GM03348 (cell line): ENCODE measurements at regions not wholly inside any gene's neighbourhood (a gene's known extent, or its start where the extent isn't known, plus 50 kb on each side); places are given as distances from the start of the nearest gene placed in this dataset.

Experiments
- DNase-seq: peaks from one replicate; pipeline ENCODE4 v3.0.0; 2012; ENCODE audit warnings: low spot score

DNA sequence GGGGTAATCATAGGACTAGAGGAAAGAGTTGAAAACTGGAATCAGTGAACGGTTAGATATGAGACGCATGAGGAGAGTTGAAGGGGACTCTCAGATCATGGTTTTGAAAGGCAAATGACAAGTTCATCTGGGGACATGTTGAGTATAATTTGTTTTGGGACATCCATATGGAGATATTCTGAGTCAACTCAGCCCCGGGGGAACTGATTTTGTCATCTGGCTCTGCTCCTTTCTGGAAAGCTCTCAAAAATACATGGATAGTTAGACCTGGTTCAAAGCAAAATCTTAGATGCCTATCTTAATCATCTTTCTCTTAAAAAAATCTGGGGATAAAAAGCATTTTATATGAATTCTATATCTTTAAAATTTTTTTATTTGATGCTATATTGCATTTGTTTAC lies 161.2 kb downstream of the SNX18 start:
- no peak for DNase-seq

DNA sequence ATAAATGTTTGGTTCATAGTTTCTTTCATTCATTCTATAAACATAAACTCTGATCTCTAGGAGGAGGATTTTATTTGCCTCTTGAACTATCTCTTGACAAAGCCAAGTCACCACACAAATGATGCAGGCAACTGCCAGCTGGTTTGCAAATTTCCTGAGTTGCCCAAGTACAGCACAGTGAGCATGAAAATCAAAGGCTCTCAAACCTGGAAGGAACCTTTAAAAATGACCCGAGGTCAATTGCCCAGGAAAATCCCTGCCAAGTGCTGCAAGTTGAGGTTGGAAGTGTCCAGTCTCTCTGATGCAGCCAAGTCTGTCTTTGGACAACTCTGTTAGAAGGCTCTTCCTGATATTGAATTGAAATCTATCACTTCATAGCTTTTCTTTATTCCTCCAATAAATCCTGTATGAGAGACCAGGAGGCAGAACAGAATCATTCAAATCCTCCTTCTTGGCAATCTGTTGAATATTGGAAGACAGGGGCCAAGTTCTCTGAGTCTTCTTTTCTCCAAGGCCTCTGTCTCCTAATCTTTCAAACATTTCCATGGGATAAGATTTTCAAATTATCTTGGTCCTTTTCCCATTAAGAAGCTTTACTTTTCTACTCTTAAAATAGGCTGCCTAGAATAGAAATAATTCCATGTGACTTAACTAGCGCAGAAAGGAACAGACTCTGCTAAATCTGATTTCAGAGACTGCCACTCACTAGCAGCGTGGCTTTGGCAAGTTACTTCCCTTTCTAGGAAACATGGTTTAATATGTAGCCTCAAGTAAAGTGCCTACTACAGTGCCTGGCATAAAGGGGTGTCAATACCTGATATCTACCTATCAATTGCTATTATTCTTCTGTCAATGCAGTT lies 159.2 kb downstream of the SNX18 start:
- no peak for DNase-seq

DNA sequence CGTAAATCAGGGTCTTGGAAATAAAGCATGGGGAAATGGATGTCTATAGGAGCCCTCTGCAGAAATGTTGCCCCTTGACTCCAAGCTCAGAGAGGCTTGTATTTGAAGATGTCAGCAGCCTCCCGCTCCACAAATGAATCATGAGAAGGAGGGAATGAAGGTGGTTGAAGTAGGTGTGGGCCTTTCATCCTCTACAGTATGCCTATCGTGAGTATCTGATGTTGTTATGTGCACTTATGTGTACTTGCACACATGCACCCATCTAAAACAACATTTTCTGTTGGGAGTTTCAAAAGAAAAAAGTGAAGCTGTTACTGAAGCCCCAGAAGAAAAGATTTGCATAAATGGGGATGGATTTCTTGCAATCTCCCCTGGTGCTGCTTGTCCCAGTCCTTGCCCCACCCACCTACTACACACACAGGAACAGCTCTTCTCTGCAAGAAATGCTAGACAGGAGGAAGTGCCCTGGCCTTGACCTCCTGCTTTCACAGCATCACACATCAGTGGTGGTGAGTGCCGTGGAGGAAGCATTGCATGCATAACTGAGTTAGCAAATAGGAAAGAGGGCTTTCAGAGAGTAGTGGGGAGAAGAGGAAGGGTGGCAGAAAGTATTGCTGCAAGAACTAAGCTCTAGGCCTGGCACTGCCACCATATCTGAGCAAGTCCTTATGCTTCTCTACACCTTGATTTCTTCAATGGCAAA lies 156.1 kb downstream of the SNX18 start:
- DNase-seq: no peak

DNA sequence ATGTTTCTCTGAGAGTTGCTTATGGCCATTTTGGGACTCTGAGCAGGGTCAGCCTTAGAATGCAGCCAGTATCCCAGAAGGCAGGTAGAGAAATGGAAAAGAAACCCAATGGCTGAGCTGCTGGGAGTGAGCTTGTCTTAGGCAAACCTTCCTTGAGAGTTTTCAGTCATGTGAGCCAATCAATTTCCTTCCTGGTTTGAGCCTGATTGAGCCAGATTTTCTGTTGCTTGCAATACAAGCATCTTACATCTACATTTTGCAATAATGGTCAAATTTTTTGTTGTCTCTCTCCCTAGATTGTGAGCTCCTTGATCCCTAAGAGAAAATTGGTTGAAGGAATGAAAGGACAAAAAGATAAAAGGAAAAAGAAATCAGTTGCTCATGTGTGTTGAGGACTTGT lies 155.3 kb downstream of the SNX18 start:
- no peak for DNase-seq

DNA sequence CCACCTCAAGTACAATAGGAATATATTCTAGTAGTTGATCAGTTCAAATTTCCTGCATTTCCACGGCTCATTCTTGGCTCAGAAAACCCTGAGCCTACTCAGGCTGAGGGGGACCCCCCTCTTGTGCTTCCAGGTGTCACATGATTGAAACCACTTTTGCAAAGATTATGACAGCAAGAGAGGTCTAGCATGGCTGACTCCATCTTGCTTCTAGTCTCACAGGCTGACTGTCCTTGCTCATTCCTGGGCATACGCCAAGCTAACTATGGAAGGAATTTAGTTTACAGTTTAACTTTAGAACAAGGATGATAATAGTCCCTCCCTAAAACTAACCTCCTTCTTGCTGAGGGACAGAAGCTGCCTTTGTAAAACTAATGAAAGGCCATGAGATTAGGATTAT lies 154.1 kb downstream of the SNX18 start:
- DNase-seq: no peak

DNA sequence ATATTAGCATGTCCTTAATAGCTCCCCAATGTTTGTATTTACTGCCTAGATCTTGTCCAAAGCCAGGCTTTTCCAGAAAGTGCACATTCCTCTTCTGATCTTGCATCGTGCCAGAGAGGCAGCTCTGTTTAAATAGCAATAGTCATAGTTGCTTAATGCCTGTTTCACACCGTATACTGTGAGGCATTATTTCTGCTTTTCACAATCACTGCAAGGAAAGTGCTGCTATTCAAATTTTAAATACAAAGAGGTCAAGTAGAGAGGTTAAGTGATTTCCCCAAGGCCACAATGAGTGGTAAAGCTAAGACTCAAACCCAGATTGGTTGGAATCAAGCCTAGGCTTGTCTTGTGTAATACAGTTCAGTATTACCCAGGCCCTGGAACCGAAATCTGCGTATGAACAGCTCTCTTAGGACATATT lies 153.6 kb downstream of the SNX18 start:
- DNase-seq: peak; percentile 15

DNA sequence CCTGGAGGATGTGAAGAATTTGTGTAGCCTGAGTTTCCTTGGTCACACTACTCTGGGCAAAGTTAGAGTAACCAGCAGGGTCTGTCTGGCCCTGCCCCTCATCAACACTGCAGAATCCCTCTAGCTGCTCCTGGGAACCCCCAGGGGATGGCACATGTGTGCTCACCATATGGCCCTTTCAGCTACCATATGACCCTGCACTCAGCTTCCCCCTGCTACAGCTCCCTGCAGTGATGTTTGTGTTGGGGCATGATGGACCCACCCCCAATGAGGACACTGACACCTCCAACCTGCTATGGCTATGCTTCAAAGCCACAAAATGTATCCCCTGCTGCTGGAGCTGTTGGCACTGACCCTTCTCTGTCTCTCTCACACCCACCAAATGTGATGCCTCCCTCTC lies 152.7 kb downstream of the SNX18 start:
- no peak for DNase-seq

DNA sequence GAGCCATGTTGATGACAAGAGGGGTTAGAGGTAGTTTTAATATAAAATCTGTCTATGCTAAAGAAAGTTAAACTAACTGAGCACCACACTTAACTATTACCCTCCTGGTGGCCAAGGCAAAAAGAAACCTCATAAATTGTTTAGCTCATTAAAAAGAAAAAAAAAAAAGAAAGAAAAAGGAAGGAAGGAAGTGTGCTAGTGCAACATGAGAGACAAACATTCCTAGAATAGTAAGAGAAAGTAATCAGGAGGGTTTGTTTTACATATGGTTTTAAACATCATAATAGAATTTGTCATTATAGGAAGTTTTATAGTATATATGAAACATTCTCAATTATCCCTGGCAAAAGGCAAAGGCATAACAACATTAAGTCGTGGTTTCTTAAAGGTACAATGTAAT lies 152.3 kb downstream of the SNX18 start:
- no peak for DNase-seq

DNA sequence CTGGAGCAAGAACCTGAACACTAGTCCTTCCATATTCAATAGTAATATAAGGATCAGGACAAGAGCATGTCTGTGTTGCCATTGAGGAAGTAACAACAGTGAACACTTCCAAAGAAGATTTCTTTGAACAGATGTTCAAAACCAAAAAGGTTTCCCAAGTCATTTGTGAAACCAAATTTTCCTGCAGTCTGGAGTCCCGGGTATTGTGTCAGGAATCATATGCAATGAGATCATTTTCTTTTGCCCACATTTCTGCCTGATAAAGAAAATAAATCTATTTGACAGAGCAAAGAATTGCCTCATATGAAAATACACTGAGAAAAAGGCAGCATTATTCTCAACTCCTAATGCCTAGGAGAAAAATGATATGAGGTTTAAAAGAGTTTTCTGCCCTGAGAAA lies 151.7 kb downstream of the SNX18 start:
- DNase-seq: peak; percentile 60

DNA sequence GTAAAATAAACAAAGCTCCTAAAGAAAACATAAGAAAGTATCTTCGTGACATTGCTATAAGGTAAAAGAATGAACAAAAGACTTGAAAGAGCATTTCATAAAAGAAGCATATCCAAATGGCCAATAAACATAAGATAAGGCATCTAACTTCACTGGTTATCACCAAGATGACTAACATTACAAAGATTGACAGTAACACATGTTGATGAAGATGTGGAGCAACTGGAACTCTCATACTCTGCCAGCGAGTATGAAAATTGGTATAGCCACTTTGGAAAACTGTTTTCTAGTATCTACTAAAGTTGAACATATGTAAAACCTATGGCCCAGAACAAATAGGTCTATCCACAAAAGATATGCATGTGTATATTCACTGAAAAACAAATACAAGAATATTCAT lies 150.5 kb downstream of the SNX18 start:
- DNase-seq: no peak

DNA sequence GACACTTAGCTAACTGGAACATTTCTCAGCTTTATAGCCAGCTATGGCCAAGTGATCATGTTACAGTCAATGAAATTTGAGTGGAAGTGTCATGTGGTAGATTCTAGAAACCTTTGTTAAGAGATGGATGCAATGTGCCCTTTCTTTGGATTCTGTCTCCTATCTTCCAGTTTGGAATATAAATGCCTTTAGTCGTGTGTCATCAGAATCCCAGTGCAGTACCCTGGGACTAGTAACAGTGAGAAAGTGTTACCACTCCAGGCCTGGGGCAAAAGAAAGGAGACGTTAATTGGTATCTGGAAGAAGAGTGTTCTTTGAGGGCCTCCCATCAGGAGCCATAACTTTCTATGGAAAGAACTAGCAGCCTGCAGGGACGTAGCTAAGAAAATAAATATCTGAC lies 149.6 kb downstream of the SNX18 start:
- DNase-seq: no peak

DNA sequence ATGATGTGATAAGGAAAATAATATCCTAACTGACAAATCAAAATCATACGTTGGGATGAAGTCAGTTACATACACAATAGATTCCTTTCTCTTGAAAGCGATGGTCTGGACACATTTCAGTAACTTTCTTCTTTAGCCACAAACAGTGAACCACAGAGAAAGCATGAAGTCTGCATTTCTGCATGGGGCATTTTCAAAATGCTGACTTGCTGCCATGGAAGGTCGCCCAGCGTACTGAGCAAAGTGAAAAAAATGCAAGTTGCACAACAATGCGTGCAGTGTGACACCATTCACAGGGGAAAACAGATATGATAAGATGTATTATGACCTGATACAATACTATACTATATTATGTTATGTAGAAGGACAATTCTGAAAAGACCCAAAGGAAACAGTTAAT lies 146.3 kb downstream of the SNX18 start:
- DNase-seq: peak; percentile 69

DNA sequence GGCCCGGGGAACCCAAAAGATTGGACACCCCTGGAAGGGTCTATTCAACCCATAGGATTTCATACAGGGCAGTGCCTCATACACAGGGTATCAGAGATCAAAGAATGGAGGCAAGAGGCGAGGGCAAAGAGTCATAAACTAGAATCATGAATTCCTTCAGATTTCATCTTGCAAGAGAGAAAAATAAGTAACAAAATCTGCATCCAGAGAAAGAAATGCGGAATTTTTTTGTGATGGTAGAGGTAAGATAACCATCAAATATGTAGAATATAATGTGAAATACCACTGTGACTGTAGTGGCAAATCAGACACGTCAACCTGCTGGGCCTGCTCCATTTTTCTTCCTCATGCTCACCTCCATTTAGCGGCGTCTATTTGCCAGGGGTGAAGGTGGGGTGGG lies 143.6 kb downstream of the SNX18 start:
- no peak for DNase-seq

DNA sequence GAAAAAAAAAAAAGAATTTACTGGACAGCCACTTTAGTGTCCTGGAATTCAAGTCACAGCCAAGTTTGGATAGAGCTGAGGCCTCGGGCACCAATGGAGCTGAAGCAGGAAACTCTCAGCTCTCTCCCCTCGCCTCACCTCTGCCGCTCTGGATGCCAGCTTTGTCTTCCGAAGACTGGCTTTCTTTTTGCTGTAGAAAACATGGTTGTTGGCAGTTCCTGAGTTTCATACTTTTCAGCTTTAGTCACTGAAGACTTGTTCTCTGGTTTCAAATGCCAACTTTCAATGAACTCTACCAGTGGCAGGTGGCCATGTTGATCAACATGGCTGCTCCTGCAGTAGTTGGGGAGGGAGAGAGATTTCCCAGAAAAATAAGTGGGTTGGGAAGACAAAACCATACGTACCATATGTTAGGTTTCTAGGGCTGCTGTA lies 142.2 kb downstream of the SNX18 start:
- no peak for DNase-seq

DNA sequence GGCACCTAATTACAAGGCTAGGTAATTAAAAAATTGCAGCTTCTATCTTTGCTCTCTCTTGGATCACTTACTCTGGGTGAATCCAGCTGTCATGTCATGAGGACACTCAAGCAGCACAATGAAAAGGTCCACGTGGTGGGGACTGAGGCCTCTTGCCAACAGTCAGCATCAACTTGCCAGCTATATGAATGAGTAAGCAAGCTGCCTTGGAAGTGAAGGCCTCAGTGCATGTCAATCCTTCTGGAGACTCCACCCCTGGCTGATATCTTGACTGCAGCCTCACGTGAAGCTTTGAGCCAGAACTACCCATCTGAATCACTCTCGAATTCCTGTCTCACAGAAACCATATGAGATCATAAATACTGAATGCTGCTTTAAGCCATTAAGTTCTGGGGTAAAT lies 140.5 kb downstream of the SNX18 start:
- no peak for DNase-seq

DNA sequence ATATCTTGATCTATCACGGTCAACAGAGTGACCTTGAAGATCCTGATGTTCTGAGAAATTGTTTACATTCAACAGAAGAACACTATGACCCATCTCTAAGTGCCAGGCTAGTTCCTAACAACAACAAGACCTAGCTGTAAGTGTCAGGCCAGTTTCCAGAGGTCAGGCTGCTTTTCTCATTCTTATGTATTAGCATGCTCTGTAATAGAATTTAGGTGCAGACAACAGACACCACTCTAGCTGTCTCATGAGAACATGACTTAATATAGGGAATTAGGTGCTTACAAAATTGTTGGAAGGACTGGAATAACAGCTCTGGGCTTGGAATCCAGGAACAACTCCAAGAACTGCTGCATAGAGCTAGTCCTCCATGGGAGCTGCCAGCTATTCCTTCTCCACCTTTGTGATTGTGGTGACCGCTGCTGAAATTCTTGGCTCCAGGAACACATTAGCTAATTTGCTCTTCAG lies 138.7 kb downstream of the SNX18 start:
- DNase-seq: no peak

DNA sequence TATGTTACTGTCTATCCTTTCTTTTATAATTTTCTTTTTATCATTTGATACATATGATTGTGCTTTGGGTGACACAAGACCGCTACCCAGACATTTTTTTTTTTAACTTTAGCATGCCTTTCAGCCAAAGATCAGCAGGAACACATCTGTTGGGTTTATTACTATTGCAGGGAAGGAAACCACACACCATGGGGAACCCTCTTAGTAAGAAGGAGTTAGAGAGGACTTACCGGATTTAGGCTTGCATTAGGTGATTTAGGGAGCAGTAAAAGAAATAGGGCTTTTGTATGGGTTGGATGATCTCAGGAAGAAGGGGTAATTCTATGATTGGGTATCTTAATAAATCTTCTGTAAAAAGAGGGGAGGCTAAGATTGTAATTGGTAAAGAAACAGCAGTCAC lies 138.2 kb downstream of the SNX18 start:
- no peak for DNase-seq

DNA sequence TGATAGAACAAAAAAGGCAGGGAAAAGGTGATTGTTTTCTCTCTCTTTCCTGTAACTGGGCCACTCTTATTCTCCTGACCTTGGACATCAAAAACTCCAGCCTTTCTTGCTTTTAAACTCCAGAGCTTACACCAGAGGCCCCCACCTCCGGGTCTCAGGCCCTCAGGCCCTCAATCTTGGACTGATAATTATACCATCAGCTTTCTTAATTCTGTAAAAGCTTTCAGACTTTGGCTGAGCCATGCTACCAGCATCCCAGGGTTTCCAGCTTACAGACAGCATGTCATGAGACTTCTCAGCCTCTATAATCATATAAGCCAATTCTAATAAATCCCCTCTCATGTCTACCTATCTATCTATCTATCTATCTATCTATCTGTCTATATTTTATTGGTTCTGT lies 137.7 kb downstream of the SNX18 start:
- no peak for DNase-seq

DNA sequence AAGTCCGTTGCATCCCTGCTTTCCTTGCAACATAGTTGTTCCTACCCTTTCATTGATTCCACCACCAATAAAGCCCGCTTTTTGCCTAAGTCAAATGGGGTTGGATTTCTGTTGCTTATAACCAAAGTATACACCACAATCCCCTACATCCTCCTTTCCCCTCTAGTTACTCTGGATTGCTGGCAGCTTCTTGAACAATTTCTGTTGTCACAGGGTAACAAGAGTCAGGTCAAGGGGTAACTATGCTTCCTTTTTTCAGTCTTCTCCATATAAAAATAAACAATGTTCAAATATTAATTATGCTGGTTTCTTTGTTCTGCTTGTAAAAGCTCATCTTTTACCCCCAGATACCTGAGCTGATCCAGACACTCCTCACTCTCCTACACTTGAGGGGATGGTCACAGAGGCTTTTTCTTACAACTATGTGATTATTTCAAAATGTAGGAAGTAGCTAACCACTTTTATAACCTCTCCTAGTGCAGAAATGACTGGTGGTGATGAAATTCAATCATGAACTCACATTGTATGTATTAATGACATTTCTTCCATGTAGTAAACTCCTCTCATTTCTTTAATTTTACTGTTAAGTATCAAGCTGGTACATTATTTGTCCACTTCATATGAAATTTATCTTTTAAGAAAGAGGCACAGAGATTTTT lies 136.5 kb downstream of the SNX18 start:
- no peak for DNase-seq

DNA sequence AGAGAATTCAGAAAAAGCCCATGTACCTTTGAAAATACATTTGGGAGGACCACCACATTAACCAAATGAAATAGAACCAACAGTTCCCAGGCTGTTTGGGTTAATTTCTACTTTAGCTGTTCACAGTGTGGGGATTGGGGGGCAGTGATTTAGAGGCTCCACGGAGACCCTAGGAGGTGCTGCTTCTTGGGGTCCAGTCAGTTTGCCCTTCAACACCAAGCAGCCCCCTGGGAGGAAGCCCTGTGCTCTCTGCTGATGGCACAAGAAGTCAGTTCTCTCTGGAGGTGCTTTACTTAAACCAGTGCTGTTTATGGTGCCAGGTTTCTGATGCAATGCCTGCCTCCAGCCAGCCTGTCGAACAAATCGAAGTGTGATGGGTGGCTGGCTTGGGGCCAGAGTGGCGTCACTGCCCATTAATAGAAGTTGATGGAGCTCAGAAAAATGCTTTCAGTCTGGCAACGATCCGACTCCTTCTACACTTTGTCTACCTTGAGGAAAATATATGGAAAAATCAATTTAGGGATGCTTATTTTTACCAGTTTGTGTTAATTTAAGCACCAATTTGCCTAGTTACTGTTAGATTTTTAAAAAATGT lies 134.0 kb downstream of the SNX18 start:
- DNase-seq: no peak

DNA sequence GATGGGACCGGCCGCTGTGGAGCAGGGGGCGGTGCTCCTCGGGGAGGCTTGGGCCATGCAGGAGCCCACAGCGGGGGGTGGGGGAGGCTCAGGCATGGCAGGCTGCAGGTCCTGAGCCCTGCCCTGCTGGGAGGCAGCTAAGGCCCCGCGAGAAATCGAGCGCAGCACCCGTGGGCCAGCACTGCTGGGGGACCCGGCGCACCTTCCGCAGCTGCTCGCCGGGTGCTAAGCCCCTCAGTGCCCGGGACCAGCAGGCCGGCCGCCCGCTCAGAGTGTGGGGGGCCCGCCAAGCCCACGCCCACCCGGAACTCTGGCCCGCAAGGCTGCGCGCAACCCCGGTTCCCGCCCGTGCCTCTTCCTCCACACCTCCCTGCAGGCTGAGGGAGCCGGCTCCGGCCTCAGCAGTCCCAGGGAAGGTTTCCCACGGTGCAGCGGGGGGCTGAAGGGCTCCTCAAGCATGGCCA lies 131.5 kb downstream of the SNX18 start:
- no peak for DNase-seq

DNA sequence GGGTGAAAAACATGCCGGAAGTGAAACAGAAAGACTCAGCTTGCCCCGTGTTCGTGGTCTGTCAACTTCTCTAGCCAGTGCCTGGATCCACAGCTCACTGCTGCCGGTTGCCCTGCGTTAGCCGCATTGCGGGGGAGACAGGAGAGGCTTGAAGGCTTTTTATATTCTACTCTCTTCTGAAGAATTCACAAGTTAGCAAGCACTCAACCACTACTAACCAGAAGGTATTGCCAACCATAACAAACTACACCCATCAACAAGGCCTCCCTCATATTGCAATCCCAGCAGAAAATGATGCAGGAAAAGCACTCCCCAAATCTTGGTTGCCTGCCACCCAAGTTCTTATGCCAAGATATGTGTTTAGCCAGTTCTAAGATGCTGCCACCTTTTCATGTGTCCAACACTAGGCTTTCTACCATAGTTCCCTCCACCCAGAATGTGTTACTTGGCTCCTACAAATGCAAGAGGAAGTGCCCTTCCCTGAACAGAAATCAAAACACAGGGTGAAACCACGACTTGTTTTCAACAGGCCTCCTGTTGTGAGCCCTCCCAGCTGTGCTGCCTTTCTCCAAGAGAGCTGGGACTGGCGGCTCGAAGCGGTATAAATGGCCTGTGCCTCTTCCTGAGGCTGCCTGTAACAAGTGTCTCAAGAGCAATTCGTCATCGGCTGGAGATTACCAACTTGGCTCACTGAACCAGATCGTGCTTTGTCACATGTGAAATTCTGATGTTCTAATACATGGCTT lies 129.0 kb downstream of the SNX18 start:
- peak; percentile 62 for DNase-seq
